ENCODE measurements at regions not wholly inside any gene's neighbourhood (a gene's known extent, or its start where the extent isn't known, plus 50 kb on each side); places are given as distances from the start of the nearest gene placed in this dataset.

DNA sequence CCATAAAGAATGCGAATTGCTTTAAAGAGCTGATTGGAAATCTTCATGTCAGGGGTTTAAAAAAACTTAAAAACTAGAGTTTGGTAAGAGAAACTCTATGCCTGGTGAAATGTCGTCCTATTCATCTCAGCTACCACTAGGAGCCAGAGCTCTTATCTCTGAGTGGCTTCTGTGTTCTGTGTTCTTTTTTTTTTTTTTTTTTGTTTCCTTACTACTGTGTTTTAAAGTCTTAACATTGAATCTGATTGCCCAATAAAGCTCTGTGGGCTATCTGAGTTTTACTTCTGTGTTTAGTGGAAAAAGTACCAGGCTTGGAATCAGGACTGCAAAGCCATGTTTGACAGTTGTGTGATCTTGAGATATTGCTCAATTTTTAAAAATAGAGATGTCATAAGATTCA, 494.8 kb downstream of the RIT2 start:
- no peak for DNase-seq (ENCODE audit: low read depth in 2 of 2)

DNA sequence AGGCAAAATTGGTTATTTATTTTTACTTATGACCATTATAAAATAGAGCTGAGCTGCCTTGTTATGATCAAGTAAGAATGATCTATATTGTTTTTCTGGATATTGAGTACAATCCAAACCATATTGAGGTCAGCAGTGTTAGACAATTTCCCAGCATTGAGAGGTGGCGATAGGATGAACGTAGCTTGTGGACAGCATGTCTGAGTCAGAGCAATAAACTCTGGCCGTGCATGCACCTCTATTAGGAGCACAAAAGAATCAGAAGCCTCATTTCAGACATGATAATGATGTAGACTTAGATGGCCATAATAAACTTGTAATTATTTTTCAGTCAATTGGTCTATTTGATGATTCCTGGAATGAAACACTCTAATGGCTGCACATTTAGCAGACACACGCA, 491.6 kb downstream of the RIT2 start:
- DNase-seq (ENCODE audit: low read depth in 2 of 2) = no peak

DNA sequence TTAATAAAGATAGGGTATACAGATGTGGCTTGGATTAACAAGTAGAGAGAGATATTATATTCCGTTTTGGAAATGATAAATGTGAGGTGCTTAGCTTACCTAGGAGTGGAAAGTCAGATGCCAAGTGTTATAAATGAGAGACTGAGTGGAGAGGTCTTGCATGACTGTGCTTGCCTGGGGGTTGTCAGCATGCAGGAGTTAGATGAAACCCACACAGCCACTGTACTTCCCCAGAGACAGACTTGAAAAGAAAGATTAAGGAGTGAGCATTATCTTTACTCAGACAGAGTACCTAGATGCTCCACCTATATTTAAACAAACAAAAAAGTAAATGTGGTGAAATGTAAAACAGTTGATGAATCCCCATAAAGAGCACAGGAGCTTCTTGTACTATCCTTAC, 482.7 kb downstream of the RIT2 start:
- DNase-seq (ENCODE audit: low read depth in 2 of 2) = no peak

DNA sequence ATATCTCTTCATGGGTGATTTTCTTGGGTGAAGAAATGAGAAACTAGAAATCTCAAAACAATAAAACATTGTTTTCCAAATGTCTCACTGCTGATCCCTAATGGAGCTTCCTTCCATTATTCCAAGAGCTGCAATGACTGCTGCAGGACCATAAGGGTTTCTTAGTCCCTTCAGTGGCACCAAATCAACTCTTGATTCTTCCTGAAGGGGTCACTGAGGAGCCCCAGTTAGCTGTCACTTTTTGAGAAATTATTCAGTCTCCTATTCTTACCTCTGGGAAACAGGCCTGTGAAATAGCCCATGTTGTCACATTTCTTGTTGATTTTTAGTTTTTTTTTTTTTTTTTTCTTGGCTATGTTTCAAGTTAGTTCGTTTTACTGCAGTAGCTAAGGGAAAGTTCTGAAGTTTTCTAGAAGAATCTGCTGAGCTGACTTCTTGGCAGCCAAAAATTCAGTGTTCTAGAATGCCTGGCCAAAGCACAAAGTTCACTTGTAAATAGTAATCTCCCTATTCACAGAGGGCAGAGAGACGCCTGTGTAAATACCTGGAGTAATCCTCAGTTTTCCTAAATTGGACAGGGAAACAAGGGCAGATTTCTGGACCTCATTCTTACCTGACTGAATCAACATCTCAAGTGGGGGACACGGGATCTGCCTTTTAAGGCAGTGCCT, 480.0 kb downstream of the RIT2 start:
- DNase-seq (ENCODE audit: low read depth in 2 of 2) = no peak

DNA sequence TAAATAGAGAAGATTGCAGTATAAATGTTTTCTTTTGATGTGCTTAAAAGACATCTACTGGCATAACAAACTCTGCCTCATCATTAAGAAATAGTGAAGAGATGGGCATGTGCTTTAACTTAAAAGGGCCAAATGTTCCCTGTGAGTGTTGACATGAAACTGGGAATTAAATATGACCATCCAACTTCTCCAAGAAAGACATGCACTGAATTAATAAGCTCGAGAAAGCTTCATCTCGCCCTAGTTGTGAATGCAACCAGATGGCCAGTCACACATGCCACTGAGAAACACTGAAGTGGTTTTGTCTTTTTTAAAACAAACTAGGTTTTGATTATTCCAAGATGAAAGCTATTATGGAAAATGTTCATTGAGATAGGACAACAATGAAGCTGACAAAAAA, 479.2 kb downstream of the RIT2 start:
- no peak for DNase-seq (ENCODE audit: low read depth in 2 of 2)

DNA sequence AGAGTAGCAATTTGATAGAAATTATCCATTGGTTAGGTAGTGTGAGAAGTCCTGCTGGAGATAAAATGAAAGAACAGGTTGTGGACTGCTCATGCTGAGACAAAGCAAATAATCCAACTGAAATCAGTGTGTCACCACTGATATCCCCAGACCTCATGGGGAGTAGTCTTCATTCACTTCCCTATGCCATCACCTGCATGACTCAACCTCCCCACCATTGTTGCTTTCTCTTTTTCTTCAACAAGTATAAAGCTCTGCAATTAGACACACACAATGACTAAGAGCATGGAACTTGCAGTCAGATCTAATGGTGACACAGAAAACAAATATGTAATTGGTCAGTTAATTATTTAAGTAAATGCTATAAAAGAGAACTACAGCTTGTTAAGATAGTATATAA, 475.3 kb downstream of the RIT2 start:
- DNase-seq (ENCODE audit: low read depth in 2 of 2) = no peak

DNA sequence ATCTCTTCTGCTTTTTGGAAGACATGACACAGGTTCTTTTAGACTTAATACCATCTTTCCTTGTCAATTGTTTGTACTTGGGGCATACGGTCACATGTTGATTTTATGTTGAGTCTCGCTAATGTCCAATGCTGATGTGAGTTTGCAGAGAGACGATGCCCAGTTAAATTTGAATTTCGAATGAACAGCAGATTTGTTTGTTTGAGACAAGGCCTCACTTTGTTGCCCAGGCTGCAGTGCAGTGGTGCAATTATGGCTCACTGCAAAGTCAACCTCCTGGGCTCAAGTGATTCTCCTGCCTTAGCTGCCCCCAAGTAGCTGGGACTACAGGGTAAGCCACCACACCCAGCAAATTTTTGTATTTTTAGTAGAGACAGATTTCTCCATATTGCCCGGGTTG, 473.5 kb downstream of the RIT2 start:
- DNase-seq (ENCODE audit: low read depth in 2 of 2) = no peak

DNA sequence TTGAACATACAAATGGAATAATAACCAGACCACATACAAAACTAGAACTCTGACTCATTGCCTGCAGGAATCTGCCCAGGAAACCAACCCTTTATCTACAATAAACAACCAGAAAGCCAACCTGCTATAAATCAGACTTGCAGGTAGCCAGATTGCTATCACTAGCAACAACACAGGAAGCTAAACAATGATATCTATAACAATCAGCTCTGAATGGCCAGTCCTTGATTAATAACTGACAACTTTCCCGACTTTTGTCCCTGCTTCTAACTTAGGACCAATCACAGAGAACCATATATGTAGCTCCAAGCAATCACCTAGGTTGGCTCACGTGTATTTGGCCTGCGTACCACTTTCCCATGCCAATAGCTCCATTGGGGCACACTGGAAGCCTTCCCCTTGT, 470.8 kb downstream of the RIT2 start:
- no peak for DNase-seq (ENCODE audit: low read depth in 2 of 2)

DNA sequence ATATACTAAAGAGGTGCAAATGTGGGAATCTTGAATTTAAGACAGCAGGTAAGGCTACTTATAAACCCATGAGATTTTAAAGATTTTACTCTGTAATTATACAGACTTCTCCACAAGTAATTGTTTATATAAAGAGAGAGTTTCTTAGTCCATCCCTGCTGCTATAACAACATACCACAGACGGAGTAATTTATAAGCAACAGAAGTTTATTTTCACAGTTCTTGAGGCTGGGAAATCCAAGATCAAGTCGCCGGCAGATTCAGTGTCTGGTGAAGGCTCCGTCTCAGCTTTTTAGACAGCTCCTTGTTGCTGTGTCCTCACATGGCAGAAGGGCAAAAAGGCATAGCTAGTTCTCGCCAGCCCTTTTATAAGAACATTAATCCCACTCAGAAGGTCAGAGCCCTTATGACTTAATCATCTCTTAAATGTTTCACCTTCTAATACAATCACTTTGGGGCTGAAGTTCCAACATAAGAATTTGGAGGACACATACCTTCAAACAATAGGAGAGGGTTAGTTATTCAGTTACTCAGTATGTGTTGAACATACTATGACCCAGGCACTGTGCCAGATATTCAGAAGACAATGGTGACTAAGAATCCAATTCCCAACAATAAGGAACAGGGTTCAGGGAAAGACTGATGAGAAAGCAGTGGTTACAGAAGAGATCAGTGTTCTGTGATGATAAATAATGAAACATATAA, 466.0 kb downstream of the RIT2 start:
- no peak for DNase-seq (ENCODE audit: low read depth in 2 of 2)

DNA sequence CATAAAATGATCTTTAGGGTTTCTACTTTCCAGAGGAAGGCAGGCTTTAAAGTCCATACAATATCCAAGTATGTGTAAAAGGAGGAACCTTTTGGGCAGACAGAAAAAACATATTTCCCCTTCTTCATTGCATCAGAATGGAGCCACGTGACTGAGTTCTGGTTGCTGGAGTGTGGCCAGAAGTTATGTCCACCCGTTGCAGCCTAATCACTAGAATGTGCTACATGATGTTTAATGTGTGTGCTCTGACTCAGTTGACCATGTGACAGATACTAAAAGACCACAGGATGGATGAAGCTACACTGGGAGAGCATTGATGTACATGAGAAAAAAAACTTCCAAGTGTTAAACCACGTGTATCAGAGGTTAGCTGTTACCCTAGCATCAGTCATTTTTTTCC, 460.9 kb downstream of the RIT2 start:
- no peak for DNase-seq (ENCODE audit: low read depth in 2 of 2)

DNA sequence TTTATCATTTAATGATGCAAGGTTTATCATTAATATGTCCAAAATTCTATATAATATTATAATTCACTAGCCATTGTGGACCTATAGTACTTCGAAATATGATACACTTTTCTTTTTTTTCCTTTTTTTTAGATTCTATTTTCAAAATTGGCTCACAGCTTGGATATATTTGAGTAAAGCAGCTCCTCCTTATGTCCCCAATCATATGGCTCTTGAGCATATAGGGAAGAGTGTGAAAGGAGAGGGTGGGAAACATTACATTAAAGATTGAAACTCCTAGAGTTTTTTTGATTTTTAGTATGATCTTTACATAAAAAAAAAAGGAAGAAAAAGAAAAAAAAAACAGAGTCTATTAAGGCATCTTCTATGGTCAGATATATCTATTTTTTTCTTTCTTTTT, 457.9 kb downstream of the RIT2 start:
- DNase-seq (ENCODE audit: low read depth in 2 of 2) = no peak

DNA sequence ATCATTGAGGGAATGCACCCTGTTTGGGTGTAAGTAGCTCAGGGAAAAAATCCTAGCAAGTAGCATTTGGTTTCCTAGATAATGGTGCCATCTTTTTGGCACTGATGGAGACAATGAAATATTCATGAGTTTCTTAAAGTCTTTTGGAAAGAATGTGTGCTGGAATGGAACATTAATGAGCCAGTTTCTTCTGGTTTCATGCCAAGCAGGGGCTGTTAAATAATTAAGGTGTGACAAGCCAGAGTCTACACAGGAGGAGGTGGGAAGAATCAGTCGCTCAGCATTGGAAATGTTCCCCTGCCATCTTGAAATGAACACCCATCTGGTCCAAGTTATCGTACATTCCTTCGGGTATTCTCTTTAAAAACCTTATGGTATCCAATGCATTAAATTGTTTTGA, 457.3 kb downstream of the RIT2 start:
- no peak for DNase-seq (ENCODE audit: low read depth in 2 of 2)

DNA sequence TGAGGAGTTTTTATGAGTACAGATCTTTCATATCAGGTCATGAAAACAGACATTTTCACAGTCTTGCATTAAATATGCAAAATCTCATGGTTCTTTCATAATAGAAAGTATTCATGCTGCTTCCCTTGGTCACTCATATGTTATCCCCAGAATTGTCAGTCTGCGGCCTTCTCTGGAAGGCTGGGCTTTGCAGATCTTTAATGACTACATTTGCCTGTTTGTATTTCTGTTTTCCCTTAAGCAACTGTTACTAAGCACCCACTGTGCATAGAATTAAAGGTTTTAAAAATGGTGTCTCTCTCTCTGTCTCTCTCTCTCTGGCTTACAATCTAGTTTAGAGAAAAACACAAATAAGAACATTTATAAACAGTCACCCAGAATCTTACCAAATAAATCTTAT, 456.3 kb downstream of the RIT2 start:
- DNase-seq (ENCODE audit: low read depth in 2 of 2) = no peak

DNA sequence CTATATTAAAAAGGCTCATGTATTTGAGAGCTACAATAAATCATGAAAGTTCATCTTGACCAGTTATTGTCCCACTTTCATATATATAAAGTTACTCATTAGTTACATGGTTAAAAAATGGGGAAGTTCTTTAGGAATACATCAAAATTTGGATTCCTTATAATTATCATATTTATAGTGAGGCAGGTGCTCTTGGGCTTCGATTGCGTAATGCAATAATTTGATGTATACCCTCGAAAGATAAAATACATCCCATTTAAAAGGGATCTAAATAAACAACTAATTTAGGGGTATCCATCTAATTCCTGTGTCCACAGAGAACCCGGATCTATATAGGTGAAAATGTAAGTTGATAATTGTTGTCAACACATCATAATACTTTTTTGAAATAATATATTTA, 444.6 kb downstream of the RIT2 start:
- no peak for DNase-seq (ENCODE audit: low read depth in 2 of 2)

DNA sequence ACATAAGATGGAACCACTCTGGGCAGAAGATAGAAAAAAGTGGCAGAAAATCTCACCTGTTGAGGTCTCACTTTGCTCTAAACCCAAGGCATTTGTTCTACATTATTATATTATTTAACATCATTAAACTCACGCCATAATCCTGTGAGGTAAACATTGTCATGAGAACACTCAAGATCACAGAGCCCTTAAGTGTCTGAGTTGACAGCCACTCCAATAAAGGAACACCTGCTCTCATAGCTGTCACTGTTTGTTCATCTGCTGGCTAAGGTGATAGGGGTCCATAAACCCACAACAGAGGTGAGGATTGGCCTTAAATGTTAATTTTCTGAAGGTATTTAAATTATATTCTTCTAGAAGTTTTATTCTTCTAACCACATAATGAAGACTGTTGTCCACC, 439.7 kb downstream of the RIT2 start:
- no peak for DNase-seq (ENCODE audit: low read depth in 2 of 2)

DNA sequence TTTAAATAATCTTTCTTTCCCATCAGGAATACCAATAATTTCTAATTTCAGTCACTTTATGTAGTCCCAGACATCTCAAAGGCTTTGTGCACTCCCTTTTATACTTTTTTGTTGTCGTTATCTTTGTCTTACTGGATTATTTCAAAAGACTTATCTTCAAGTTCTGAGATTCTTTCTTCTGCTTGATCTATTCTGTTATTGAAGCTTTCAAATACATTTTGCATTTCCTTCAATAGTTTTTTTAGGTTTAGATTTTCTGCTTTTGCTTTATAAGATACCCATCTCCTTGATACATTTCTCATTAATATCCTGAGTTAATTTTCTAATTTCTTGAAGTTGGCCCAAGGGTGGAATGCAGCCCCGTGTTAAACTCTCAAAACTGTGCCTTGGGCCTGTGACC, 432.4 kb downstream of the RIT2 start:
- DNase-seq (ENCODE audit: low read depth in 2 of 2) = no peak

DNA sequence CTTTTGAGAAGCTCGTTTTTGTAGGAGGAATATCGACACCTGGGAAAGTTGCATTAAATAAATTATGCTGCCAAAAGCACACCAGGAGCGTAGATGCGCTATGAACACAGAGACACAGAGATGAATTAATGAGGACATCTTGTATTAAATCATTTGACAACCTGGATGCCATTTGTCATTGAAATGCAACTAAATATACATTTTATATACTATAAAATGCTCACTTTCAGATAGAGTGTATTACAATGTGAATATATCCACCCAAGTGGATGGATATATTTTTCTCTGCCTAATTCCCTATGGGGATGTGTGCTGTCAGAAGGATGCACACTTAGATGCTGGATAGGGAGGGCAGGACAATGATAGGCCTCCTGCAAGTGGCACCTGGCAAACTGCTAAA, 426.2 kb downstream of the RIT2 start:
- no peak for DNase-seq (ENCODE audit: low read depth in 2 of 2)
